22Rv1 (cell line): ENCODE measurements at regions not wholly inside any gene's neighbourhood (a gene's known extent, or its start where the extent isn't known, plus 50 kb on each side); places are given as distances from the start of the nearest gene placed in this dataset.
"Not testable (repeated sequence)": the region's sequence is repeated elsewhere in the genome, so short reads cannot be mapped to it uniquely, and the experiment has no call there.

ENCODE experiments used
- H3K27ac ChIP-seq: fragments of 450-650 bp; 2 replicates; pipeline ENCODE4 v1.5.1; 2017
- ZFX ChIP-seq: fragments of 450-650 bp; IDR thresholded peaks from 2 replicates; pipeline ENCODE4 v1.6.1; 2017; ENCODE audit warnings: antibody characterized with exemption, borderline replicate concordance
- TF ChIP-seq, protein P1 (sequence below): fragments of 450-650 bp; IDR thresholded peaks from 2 replicates; pipeline ENCODE4 v1.5.1; 2017; ENCODE audit warnings: mild to moderate bottlenecking

DNA sequence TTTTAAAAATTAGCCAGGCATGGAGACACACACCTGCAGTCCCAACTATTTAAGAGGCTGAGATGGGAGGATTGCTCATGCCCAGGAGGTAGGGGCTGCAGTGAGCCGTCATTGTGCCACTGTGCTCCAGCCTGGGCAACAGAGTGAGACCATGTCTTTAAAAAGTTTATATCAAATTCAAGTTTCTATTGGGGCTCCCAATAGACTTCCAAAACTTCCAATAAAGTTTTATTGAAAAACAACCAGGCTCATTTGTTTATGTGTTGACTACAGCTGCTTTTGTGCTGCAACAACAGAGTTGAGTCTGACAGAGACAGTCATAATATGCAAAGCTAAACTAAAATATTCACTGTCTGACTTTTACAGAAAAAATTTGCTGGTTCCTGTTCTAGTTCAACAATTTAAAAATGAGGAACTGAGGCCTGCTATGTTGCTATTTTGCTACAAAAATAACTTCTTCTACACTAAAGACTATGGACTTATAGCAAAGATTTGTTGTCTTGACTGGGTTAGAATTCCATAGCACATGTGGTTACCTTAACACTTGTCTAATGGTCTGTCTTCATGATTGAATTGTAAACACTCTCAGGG, 63.3 kb upstream of the RELL1 start:
- no peak for TF ChIP-seq ZFX
- TF ChIP-seq, protein P1, sequence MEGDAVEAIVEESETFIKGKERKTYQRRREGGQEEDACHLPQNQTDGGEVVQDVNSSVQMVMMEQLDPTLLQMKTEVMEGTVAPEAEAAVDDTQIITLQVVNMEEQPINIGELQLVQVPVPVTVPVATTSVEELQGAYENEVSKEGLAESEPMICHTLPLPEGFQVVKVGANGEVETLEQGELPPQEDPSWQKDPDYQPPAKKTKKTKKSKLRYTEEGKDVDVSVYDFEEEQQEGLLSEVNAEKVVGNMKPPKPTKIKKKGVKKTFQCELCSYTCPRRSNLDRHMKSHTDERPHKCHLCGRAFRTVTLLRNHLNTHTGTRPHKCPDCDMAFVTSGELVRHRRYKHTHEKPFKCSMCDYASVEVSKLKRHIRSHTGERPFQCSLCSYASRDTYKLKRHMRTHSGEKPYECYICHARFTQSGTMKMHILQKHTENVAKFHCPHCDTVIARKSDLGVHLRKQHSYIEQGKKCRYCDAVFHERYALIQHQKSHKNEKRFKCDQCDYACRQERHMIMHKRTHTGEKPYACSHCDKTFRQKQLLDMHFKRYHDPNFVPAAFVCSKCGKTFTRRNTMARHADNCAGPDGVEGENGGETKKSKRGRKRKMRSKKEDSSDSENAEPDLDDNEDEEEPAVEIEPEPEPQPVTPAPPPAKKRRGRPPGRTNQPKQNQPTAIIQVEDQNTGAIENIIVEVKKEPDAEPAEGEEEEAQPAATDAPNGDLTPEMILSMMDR = no peak
- no peak overlapping the region for H3K27ac ChIP-seq

DNA sequence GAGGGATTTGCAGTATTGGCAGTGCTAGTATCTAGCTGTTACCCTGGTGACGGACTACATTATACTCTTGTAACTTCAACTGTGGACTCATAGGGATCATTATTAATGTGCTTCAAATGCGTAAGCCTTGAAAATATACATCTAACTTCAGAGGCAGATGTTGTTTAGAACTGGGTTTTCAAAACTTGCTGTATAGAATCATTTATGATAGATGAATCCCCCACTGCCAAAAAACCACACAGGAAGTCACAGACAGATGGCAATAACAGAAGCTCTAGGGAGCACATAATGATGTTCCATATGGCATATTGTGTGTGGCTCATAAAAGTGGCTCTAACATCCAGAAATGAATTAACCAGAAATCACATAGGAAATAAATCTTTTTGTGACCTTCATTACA, 62.3 kb upstream of the RELL1 start:
- no peak for TF ChIP-seq ZFX
- TF ChIP-seq, protein P1 = no peak

DNA sequence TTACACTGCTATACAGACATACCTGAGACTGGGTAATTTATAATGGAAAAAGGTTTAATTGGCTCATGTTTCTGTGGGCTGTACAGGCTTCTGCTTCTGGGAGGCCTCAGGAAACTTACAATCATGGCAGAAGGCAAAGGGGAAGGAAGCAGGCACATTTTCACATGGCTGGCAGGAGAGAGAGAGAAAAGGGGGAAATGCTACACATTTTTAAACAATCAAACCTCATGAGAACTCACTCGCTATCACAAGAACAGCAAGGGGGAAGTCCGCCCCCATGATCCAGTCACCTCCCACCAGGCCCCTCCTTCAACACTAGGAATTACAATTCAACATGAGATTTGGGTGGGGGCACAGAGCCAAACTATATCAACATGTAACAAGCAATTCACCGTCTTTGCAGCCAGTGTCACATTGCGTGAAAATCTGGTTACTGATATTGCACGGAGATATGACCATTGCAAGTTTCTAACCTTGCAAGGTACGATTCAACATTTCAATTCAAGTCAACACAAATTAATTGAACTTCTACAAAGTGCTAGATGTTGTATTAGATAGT, 61.7 kb upstream of the RELL1 start:
- TF ChIP-seq, protein P1 = no peak
- TF ChIP-seq ZFX = no peak
- no peak overlapping the region for H3K27ac ChIP-seq

More for the DNA sequence above, 62.3 kb upstream of the RELL1 start:
- H3K27ac ChIP-seq = no peak overlapping the region

DNA sequence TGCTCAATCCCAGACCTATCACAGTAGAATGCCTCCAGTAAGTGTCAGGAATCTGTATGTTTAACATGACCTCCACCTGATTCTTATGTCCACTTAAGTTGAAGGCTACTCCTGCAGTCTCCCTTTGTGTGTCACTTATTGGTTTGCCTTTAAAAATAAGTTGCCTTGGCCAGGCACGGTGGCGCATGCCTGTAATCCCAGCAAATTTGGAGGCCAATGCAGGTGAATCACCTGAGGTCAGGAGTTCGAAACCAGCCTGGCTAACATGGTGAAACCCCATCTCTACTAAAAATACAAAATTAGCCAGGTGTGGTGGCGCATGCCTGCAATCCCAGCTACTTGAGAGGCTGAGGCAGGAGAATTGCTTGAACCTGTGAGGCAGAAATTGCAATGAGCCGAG, 60.7 kb upstream of the RELL1 start:
- not testable (repeated sequence) for H3K27ac ChIP-seq

DNA sequence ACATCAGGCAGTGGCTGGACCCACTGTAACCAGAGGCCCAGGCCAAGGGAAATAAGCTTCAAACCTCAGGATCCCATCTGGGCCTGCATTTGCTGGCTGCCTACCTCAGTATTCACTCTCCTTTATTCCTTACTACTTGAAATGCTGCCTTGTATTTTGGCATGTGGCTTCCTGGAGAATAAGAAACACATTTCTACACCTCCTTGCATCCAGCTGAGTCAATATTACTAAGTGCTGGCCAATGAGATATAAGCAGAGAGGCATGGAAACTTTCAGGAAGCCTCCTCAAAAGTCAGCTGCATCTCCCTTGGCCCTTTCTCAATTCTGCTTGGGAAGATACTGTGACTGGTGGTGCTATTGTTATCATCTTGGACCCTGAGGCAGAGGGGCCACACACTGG, 59.8 kb upstream of the RELL1 start:
- no peak overlapping the region for H3K27ac ChIP-seq
- TF ChIP-seq ZFX = no peak
- TF ChIP-seq, protein P1 = no peak

DNA sequence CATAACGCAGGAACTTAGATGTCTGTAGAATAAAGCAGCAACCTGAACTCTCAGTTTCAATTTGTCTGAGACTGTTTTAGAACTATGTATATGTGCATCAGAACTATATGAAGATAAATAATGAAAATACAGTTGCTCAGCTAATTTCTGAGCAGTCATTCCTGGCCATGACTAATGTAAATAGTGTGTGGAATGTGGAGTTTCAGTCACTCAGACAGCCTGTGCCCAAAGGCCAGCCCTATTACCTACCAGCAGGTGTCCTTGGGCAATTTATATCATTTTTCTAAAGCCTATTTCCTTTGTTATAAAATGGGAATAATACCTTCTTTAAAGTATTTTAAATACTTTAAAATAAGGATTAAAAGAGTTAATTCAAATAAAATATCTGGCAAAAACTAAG, 56.0 kb upstream of the RELL1 start:
- H3K27ac ChIP-seq = no peak overlapping the region
- TF ChIP-seq, protein P1 = no peak
- no peak for TF ChIP-seq ZFX

DNA sequence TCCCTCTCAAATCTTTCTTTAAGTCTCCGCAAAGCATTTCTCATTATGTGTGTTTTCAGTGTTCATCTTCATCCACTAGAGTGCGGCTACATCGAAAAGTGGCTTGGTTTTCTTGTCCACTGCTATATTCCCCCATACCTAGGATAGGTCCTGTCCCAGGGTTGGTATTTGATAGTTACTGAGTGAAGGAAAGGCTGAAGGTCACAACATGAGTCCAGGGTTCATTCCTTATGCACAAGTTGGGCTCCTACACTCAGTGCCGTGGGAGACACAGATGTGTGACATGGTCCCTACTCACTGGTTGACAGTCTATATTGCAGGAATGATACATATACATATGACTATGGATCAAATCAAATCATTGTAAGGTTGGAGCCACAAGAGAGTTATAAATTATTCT, 55.4 kb upstream of the RELL1 start:
- H3K27ac ChIP-seq = no peak overlapping the region
- TF ChIP-seq, protein P1 = no peak
- no peak for TF ChIP-seq ZFX

DNA sequence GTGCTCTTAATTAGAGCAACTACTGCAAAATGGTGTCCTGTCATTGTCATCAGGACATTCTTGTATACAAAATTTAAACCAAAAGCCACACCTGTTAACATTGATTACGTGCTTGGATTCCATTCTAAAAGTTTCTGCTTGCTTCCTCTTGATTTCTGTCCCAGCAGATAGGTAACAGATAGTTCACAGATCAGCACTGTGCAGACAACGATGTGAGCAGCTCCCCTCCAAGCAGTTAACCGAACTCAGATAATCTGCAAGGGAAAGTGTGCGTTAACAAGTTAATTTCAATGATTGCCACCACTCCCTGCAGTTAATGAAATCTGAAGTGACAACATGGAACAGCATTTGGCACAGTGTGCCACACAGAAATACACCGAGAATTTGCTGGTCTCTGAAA, 54.4 kb upstream of the RELL1 start:
- TF ChIP-seq, protein P1 = no peak
- no peak for TF ChIP-seq ZFX
- H3K27ac ChIP-seq = no peak overlapping the region
